COLO668 (cell line): ENCODE measurements at regions not wholly inside any gene's neighbourhood (a gene's known extent, or its start where the extent isn't known, plus 50 kb on each side); places are given as distances from the start of the nearest gene placed in this dataset.
"Not testable (repeated sequence)": the region's sequence is repeated elsewhere in the genome, so short reads cannot be mapped to it uniquely, and the experiment has no call there.

Source experiments
- DNase-seq: peaks from one replicate; lab custom pipeline; 2025; ENCODE audit not compliant: unreplicated experiment; lab: John Stamatoyannopoulos, UW

DNA sequence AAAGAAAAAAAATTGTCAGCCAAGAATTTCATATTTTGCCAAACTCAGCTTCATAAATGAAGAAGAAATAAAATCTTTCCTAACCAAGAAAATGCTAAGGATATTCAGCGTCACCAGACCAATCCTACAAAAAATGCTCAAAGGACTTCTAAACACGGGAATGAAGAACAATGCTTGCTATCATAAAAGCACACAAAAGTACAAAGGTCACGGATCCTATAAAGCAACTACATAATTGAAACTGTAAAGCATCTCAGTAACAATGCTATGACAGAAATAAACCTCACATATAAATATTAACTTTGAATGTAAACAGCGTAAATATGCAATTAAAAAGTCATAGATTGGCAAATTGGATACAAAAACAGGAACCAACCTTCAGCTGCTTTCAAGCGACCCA is 1314.6 kb upstream of the GYPC start:
- no peak for DNase-seq

DNA sequence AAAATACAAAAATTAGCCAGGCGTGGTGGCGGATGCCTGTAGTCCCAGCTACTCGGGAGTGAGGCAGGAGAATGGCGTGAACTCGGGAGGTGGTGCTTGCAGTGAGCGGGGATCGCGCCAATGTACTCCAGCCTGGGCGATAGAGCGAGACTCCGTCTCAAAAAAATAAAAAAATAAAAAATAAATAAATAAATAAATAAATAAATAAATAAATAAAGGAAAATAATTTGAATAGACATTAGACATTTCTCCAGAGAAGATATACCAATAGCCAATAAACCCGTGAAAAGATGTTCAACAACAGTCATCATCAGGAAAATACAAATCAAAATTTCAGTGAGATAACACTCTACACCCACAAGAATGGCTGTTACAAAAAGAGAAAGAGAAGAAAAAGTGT is 1302.4 kb upstream of the GYPC start:
- DNase-seq: not testable (repeated sequence)

DNA sequence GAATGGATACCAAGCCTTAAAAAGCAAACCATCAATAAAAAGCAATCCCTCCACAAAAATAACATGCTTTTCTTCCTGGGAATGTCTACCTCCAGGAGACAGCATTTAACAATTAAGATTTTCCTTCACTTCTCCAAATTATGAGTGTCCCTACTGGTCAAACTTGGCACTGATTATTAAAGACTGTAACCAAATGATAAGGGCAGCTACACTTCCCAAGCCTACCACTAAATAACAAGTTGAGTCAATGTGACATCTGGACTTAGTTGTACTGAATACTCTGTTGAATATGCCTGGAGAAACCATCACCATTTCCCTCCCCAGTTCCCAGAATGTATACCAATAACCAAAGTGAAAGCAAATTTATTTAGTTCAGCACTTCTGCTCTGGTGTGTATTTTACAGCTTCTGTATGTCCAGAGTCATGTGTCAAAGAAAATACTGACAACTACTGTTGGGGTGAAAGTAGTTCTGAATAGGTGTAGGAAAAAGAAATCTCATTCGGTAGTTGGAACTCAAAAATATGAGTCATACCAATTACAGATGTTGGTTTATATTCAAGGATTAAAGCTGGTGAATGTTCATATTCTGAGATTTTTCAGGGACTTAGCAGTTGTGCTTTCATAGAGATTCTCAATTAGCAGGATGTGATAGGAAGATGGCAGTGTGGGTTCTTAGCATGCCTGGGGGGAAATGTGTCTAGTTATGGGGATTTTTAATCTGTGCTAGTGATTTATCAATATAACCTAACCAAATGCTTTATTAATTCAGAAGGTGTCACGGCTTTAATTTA is 1291.6 kb upstream of the GYPC start:
- DNase-seq: no peak

- no peak for DNase-seq
These were observed 1291.0 kb upstream of the GYPC start for GRCh38 chr2:125364984-125365265.

- no peak for DNase-seq
These were observed 1284.1 kb upstream of the GYPC start for GRCh38 chr2:125371867-125372266.

DNA sequence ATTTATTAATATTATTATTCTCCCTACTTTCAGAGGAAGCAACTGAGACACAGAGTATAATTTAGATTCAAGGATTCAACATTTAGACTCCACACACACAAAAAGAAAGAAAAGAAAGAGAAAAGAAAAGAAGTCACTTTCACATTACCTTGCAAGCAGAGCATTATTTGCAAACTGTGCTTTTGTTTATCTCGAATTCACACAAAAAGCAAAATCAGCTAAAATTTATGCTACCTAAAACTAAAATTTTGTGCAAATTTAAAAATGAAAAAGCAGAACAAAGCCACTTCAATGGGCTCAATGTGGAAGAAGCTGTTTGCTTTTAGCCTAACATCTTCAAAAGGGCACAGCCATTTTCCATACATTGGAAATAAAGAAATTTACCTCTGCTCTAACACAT is 1282.7 kb upstream of the GYPC start:
- no peak for DNase-seq

DNA sequence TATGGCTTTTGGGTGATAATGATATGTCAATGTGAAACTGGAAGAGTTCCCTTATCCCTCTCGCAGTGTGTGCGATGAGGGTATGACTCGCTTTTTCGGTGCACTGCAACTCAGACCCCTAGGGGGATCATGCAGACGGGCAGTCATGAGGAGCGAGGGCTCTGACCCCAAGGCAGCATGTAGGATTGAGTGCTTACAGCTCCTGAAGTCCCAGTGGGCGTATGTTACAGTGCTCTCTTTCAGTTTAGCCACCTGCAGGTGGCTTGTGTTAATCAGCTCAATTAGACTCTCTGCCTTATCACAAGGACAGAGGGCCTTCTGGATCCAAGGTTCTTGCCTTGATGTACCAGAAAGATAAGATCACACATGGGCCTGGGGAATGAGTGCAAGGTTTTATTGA is 1269.9 kb upstream of the GYPC start:
- DNase-seq: no peak

DNA sequence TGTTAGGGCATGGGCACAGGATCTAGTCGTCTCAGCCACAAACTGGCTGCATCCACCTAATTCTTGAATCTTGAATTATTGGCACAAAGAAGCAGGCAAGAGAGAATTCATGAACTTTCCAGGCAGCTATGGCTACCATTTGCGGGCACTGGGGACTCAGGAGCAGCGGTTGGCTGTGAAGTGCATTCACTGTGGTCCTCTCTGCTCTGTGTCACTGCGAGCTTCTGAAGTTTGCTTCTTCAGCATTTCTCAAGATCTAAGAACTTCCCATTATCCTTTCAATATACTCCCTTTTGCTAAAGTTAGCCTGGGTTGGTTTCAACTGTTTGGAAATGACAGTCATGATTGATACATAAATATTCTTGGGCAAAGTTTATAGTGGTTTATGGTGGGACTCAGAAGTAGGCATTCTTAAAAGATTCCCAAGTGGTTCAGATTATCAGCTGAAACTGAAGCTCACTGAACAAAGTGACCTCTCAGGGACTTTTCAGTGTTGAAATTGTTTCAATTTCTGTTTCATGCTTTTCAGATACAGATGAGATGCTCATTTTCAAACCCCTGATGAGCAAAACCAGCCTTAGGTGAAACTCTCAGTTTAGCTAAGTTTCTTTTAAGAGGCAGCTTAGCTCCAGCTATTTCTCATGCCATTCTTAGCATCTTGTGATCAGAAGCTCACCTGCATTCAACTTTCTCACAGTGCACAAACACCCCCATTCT is 1258.3 kb upstream of the GYPC start:
- DNase-seq: no peak

DNA sequence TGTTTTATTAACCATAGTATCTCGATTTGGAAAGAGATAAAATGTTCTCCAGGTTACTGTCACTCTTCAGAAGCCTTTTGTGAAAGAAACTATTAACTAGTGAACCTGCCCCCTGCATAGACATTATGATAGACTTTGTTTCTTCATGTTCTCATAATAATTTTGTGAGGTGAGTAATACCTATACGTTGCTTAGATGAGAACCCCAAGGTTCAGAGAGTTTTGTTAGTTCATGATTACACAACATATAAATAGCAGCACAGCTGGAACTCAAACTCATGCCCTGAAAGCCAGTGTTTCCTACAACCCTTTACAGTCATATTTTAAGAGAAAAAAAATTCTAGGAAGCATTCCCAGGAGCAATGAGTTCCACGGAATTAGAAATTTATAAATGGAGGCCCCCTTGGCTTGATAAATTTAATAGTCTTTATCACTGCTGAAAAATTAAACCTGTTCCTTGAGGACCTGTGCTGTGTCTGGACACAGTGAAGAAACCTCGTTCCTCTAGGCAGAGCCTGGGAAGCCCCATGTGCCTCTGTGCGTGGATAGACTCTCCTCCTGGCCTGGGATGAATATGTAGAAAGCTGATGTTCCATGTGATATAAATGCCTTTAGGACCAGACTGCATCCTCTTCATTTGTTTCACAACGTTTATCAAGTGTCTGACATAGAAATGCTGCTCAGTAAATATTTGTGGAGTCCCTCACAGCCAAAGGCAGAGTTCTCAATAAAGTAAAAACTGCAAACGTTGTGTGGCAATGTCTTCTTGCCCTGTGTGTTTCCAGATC is 1257.0 kb upstream of the GYPC start:
- no peak for DNase-seq

- DNase-seq: no peak
These were observed 1250.1 kb upstream of the GYPC start for GRCh38 chr2:125405816-125406215.

- DNase-seq: no peak
These were observed 1247.0 kb upstream of the GYPC start for GRCh38 chr2:125408874-125409538.

GRCh38 chr2:125418483-125418882 is 1237.5 kb upstream of the GYPC start:
- no peak for DNase-seq

DNA sequence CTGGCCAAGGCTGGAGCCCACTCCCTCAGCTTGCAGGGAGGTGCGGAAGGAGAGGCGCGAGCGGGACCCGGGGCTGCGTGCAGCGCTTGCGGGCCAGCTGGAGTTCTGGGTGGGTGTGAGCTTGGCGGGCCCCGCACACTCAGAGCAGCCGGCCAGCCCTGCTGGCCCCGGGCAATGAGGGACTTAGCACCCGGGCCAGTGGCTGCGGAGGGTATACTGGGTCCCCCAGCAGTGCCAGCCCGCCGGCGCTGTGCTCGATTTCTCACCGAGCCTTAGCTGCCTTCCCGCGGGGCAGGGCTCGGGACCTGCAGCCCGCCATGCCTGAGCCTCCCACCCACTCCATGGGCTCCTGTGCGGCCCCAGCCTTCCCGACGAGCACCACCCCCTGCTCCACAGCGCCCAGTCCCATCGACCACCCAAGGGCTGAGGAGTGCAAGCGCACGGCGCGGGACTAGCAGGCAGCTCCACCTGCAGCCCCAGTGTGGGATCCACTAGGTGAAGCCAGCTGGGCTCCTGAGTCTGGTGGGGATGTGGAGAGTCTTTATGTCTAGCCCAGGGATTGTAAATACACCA is 1233.7 kb upstream of the GYPC start:
- DNase-seq: not testable (repeated sequence)

- no peak for DNase-seq
These were observed 1231.6 kb upstream of the GYPC start for GRCh38 chr2:125424266-125424785.

- no peak for DNase-seq
These were observed 1228.1 kb upstream of the GYPC start for GRCh38 chr2:125427721-125428315.

DNA sequence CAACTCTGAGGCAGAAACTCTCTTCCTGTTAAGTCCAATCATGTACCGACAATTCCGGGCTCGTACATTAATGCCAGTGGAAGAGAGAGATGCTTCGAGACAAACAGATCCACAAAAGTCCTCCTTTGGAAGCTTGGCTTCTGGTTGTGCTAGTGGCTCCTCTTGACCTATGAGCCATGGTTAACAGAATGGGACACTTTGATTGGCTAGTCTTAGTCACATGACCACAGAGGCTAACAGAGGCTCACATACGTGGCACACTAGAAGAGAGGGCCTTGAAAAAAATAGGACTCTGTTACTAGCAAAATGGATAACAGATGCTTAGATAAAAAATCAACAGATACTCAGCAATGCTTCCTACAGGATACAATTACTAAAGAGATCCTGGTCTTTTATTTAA is 1211.9 kb upstream of the GYPC start:
- DNase-seq: no peak

DNA sequence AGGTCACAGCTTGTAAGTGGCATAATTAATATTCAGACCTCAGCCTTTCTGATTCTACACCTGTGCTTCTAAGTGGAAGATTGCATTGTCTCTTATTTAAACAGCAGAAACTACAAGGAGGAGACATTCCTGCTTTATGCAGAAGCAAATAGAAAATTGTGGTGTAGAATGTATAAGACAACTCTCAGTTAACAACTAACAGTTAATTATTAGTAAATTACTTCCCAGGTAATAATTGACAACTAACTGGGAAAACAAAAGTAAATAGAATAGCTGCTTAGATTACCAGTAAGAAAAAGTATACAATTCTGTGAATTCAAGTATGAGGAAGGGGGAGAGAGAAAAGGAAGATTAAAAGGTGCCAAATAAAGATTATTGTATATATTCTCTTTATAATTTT is 1210.5 kb upstream of the GYPC start:
- no peak for DNase-seq

DNA sequence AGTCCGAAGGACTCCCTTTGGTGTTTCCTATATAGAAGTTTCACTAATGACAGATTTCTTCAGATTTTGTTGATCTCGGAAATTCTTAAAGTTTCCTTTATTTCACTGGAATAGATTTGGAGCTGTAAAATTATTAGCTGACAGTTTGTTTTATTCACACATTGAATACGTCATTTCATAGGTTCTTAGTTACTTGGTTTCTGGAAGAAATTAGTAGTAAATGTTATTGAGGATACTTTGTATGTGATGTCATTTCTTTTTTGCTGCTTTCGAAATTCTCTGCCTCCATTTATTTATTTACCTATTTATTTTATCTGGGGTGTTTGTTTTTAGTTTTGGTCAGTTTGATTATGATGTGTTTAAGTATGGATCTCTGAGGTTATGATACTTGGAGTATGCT is 1205.9 kb upstream of the GYPC start:
- no peak for DNase-seq

DNA sequence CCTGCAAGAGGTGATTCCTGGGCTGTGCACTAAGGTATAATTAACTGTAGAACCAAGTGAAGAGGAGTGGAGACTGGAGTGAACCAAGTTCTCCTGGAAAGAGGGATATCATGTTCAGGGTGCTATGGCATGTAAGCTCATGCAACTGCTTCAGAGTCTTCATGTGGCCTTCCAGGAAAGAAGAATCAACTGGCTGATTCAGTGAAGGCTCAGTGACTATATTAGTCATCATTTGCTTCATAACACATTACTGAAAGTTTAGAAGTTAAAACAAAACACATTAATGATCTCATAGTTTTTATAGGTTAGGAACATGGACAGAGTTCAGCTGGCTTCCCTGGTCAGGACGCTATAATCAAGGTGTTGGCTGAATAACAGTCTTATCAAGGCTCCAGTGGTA is 1200.8 kb upstream of the GYPC start:
- no peak for DNase-seq

DNA sequence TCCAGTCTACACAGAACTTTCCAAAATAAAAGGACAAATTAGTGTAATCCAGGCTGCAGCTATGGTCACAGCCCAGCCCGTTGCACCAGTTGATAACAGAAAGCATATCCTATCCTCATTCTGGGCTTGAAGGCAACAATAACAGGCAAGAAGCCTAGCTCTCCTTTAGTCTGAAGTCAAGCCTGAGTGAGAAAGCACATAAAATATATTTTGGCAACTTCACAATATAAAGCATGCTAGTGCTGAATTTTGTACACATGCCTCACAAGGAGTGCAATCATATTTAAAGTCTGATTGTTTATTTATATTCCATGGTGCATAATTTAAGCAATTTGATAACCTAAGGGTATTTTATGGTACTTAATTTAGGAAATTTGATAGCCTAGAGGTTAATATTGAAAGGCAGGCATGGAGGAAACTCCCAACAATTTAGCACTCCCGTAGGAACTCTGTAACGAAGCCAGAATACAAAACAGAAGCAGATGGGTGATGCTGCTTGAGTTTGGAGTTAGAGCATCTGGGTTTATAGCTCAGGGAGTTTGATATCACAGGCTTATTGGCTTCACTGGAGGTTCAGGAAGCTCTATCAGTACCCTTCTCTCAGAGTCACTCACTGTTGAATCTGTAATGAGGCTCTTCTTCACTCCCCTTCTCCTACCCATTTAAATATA is 1199.1 kb upstream of the GYPC start:
- DNase-seq: no peak
